HG02678 (cell line): ENCODE measurements at regions not wholly inside any gene's neighbourhood (a gene's known extent, or its start where the extent isn't known, plus 50 kb on each side); places are given as distances from the start of the nearest gene placed in this dataset.
A peak's percentile ranks its signal among the peaks of the same experiment; 100 is the strongest.

ENCODE experiments used
- ATAC-seq: cut with Tn5 transposase; IDR thresholded peaks from one replicate; pipeline ENCODE4 v1.9.1; 2021; ENCODE audit warnings: mild to moderate bottlenecking, moderate library complexity; ENCODE audit not compliant: unreplicated experiment

- ATAC-seq = peak; percentile 19
These were observed 160.6 kb downstream of the C9orf152 start for GRCh38 chr9:110047232-110047954.

- ATAC-seq = peak; percentile 23
These were observed 160.0 kb downstream of the C9orf152 start for GRCh38 chr9:110047955-110048402.

DNA sequence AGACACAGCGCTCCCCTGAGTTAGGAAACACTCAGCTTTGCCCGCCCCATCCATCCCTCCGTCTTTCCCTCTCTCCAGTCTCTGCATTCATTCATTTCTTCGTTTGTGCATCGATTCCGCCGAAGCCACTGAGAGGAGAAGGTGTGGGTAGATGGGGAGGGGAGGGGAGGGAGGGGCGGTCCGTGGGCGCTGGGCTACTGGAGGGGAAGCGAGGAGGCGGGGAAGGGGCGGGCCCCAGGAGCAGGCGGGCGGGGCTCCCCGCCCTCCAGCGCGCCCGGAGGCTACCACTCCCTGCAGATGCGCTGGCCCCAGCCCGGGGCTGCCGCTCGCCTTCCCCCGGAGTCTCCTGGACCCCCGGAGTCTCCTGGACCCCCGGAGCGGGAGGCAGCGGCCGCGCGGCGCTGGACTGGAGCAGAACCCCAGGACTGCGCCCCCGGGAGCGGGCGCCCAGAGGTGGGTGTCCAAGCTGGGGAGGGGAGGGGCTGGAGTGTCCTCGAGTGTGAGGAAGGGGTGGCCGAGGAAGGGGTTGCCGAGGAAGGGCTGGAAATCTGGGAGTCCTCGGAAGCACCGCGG is 159.5 kb downstream of the C9orf152 start:
- peak; percentile 83 for ATAC-seq

GRCh38 chr9:110048976-110049698 is 158.8 kb downstream of the C9orf152 start:
- peak; percentile 15 for ATAC-seq

- peak; percentile 22 for ATAC-seq
These were observed 158.1 kb downstream of the C9orf152 start for GRCh38 chr9:110049699-110050450.

DNA sequence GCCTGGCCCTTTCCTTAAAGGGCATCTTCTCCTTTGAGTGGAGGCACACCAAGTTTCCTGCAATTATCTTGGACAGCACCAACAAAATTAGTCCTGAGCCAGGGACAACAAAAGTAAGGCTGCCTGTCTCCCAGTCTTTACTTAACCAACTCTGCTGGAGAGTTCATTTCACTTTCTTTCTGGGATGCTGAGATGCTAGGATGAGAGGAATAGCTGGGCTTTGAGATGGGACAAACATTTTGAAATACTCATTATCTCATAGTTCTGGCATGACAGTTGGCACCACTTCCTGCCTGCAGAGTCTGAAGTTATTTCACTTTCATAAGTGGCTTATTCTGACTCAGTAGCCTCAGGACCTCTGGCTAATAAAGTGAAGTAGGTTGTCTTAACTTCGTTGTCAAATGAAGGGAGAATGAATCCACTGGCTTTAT is 157.0 kb downstream of the C9orf152 start:
- peak; percentile 42 for ATAC-seq

GRCh38 chr9:110056062-110056461 is 151.9 kb downstream of the C9orf152 start:
- ATAC-seq = no peak

DNA sequence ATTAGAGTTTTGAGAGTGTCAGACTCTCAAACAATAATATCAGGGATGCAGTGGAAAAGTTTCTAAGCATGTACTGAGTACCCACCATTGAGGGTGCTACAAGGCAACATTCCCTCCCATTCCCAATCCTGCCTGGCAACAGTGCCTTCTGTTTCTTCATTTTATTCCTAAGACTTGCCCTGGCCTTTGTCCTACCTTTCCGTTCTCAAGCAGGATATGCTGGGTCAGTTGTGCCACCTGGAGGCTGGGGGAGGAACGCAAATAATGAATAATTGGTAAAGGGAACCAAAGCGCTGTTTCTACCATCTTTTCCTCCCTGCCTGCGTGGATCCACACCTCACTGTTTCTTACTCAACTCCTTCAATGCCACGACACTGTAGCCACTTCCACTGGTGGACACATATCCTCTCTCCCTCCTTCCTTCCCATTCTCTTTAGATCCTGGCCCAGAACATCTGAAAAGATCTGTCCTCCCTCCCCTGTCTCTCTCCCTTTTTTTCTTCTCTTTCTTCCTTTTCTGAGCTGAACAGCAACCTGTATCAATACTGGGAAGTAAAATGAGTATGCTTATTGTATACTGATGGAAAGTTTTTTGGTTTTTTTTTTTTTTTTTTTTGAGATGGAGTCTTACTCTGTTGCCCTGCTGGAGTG is 149.5 kb downstream of the C9orf152 start:
- peak; percentile 77 for ATAC-seq

DNA sequence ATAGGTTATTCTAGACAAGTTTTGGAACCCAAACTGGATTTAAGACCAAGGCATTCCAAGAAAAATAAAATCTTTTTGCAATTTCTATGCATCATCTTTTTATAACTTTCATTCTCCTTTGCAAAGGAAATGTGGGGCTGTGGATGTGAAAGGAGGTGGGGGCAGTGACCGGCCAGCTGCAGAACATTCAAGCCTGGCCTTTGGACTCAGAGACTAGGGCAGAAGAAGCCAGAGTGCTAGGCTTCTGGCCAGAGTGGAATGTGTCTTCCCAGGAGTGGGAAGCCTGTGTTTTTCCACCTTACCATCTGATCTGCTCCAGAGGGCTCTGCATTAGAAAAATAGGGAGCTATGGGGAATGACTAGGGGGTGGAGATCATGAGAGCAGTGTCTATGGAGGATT is 148.5 kb downstream of the C9orf152 start:
- no peak for ATAC-seq

DNA sequence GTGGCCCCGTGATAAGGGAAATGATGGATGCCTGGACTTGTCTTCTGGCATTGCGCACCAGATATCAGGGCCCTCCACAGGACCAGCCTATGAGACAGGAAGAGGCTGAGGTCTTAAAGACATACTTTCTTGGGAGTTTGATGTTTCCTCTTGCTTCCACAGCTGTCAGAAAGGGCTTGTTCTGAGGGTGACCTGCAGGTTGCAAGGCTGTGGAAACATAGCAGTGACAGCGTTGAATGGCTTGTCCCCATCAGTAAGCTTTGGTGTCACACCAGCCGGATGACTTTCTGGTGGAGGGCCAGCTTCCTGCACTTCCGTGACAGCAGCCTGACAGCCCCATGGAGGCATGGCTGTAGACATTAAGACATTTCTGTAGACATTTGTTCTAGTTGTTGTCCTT is 143.2 kb downstream of the C9orf152 start:
- ATAC-seq = peak; percentile 65

DNA sequence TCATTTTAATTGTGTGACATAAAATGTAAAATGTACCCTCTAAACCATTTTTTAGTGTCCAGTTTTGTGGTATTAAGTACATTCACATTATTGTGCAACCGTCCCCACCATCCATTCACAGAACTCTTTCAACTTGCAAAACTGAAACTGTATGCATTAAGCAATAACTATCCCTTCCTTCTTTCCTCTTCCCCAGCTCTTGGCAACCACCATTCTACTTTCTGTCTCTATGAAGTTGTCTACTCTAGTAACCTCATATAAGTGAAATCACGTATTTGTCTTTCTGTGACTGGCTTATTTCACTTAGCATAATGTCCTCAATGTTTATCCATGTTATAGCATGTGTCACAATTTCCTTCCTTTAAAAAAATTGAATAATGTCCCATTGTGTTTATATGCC is 142.4 kb downstream of the C9orf152 start:
- ATAC-seq = peak; percentile 73

GRCh38 chr9:110066929-110067716 is 140.8 kb downstream of the C9orf152 start:
- no peak for ATAC-seq

- no peak for ATAC-seq
These were observed 139.7 kb downstream of the C9orf152 start for GRCh38 chr9:110068212-110068611.

GRCh38 chr9:110069326-110070248 is 138.4 kb downstream of the C9orf152 start:
- no peak for ATAC-seq

GRCh38 chr9:110072597-110073355 is 135.2 kb downstream of the C9orf152 start:
- ATAC-seq = no peak

- no peak for ATAC-seq
These were observed 134.5 kb downstream of the C9orf152 start for GRCh38 chr9:110073356-110073905.

DNA sequence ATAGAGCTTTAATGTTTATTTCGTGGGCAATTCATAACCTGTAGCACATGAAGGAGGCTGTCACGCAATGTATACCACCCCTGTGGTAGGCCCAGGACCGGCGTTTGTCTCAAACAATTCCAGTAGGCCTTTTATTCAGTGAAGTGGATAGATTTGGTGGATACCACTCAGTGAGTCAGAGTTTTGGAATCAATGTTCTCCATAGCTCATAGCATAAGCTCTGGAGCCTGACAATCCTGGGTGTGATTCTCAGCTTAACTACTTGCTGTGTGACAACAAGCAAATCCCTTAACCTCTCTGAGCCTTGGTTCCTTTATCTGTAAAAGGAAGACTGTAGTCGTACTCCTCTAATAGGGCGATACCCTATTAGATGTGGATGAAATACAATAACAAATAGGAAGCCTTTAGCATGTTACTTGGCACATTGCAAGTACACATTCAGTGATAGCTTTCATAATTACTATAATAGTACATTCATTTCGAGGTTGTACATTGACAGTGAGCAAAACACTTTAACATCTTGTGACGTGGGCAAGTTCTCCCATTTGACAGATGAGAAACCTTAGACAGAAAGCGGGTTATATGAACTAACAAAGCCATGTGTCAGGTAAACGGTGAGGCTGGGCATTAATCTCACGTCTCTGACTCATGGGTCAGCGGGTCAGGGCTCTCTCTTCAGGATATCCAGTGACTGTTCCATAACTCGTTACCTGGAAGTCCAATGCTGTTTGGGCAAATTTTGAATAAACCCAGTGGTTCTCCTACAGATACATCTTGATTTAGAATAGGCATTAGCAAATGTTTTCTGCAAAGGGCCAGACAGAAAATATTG is 130.8 kb downstream of the C9orf152 start:
- ATAC-seq = no peak
